A673 (cell line): ENCODE measurements at regions not wholly inside any gene's neighbourhood (a gene's known extent, or its start where the extent isn't known, plus 50 kb on each side); places are given as distances from the start of the nearest gene placed in this dataset.
"Not testable (repeated sequence)": the region's sequence is repeated elsewhere in the genome, so short reads cannot be mapped to it uniquely, and the experiment has no call there.

Source experiments
- EZH2 ChIP-seq: fragments of 200-600 bp; sonication (generic); IDR thresholded peaks from 2 replicates; pipeline ENCODE4 v1.6.1; 2017; ENCODE audit warnings: borderline replicate concordance, low read depth, mild to moderate bottlenecking, mixed read lengths, antibody characterized with exemption, low read length; ENCODE audit not compliant: poor library complexity, severe bottlenecking
- TF ChIP-seq, protein P1 (sequence below): fragments of 300-800, 200-600 bp; sonication (generic); conservative IDR thresholded peaks from 2 replicates; pipeline ENCODE4 v1.5.1; 2017; ENCODE audit warnings: low read depth, mild to moderate bottlenecking, antibody characterized with exemption, low read length, moderate library complexity, mixed read lengths

GRCh38 chr1:858649-859041, 65.1 kb upstream of the SAMD11 start:
- TF ChIP-seq, protein P1, sequence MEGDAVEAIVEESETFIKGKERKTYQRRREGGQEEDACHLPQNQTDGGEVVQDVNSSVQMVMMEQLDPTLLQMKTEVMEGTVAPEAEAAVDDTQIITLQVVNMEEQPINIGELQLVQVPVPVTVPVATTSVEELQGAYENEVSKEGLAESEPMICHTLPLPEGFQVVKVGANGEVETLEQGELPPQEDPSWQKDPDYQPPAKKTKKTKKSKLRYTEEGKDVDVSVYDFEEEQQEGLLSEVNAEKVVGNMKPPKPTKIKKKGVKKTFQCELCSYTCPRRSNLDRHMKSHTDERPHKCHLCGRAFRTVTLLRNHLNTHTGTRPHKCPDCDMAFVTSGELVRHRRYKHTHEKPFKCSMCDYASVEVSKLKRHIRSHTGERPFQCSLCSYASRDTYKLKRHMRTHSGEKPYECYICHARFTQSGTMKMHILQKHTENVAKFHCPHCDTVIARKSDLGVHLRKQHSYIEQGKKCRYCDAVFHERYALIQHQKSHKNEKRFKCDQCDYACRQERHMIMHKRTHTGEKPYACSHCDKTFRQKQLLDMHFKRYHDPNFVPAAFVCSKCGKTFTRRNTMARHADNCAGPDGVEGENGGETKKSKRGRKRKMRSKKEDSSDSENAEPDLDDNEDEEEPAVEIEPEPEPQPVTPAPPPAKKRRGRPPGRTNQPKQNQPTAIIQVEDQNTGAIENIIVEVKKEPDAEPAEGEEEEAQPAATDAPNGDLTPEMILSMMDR: not testable (repeated sequence)
- not testable (repeated sequence) for TF ChIP-seq EZH2
